Esophagus squamous epithelium (tissue), 4 donors: ENCODE measurements at regions not wholly inside any gene's neighbourhood (a gene's known extent, or its start where the extent isn't known, plus 50 kb on each side); places are given as distances from the start of the nearest gene placed in this dataset.

Source experiments
- CTCF ChIP-seq, 6 experiments: fragments of 450-650 bp in 4 of 6; fragments of 200-600 bp in 2 of 6; sonication (generic) in 2 of 6; IDR thresholded peaks; one replicate each; pipeline ENCODE4 v1.5.1; 2016 to 2019; ENCODE audit warnings: antibody characterized with exemption in 6 of 6, mild to moderate bottlenecking in 4 of 6, moderate library complexity in 4 of 6
- POLR2A ChIP-seq, 4 donors: fragments of 450-650 bp; IDR thresholded peaks; one replicate each; pipeline ENCODE4 v1.6.1; 2017; ENCODE audit warnings: antibody characterized with exemption in 4 of 4, mild to moderate bottlenecking in 4 of 4, moderate library complexity in 3 of 4

GRCh38 chr18:72687736-72688135 is 143.6 kb upstream of the CBLN2 start:
- TF ChIP-seq CTCF (IDR thresholded peaks at IDR 0.05) (no peak), POLR2A (IDR thresholded peaks at IDR 0.05) (no peak)
